ENCODE measurements at regions not wholly inside any gene's neighbourhood (a gene's known extent, or its start where the extent isn't known, plus 50 kb on each side); places are given as distances from the start of the nearest gene placed in this dataset.

DNA sequence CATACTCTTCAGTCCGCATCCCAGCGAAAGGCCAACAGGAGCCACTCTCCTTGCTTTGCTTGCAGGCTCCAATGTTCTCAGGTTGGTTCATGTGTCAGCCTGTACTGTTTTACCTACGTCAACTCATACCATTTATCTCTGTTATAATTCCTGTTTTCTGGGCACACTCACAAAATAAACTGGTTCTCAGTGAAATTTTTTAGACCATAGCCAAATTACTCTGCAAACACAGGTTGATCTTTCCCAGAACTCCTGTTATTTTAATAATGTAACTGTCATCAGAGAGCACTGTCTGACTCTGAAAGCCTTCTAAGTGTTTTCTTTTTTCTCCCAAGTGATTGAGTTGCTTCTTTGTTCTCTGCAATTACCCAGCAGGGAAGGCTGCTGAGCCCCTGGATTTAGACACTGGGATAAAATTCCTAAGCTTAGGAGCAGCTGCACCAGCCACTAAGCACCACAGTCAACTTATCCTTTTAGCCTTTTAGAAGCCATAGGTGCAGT lies 111.6 kb upstream of the PIEZO2 start:
- no peak for TF ChIP-seq CTCF (conservative IDR thresholded peaks at IDR 0.05)
- TF ChIP-seq ZFX (IDR thresholded peaks at IDR 0.05), result no peak
